IMR-90 (cell line): ENCODE measurements at regions not wholly inside any gene's neighbourhood (a gene's known extent, or its start where the extent isn't known, plus 50 kb on each side); places are given as distances from the start of the nearest gene placed in this dataset.

Experiments used
- ATAC-seq: fragments of 200-7000 bp; cut with Tn5 transposase; 2 replicates; pipeline ENCODE4 v1.9.1; 2020; ENCODE audit warnings: low read depth, mild to moderate bottlenecking, moderate library complexity
- BruUV-seq: library from RNA; stranded (reverse); fragments of 400-500 nt; replicated peaks from 2 replicates; lab custom pipeline; 2021; lab: Mats Ljungman, UMichigan
- CTCF ChIA-PET: fragments of 300-600 bp; formaldehyde crosslinking; extraction: SDS; loops from one replicate; lab custom pipeline; 2021; ENCODE audit warnings: antibody characterized with exemption; lab: Yijun Ruan, JAX
- POLR2A ChIA-PET: fragments of 300-600 bp; sonication (Branson Sonifier 250); formaldehyde crosslinking; loops from one replicate; lab custom pipeline; 2022; ENCODE audit warnings: antibody characterized with exemption; ENCODE audit not compliant: unreplicated experiment; lab: Charles Lee
- DNase-seq: peaks from one replicate; pipeline ENCODE4 v3.0.0; 2013
- H2AFZ ChIP-seq: replicated peaks from 2 replicates; pipeline ENCODE3; 2013; ENCODE audit warnings: low read length, mild to moderate bottlenecking; ENCODE audit not compliant: poor library complexity
- H2AK5ac ChIP-seq: 2 replicates; pipeline ENCODE4 v1.6.1; 2013; ENCODE audit warnings: low read depth, low read length, inconsistent platforms
- H2AK9ac ChIP-seq: replicated peaks from 2 replicates; pipeline ENCODE3; 2013; ENCODE audit warnings: mild to moderate bottlenecking, low read depth, low read length, moderate library complexity; ENCODE audit not compliant: poor library complexity
- H2BK120ac ChIP-seq: 2 replicates; pipeline ENCODE4 v1.6.1; 2013; ENCODE audit warnings: low read depth, low read length, inconsistent platforms
- H2BK15ac ChIP-seq: 3 replicates; pipeline ENCODE4 v1.6.1; 2013; ENCODE audit warnings: low read depth, low read length, inconsistent platforms
- H2BK20ac ChIP-seq: 2 replicates; pipeline ENCODE4 v1.6.1; 2013; ENCODE audit warnings: low read depth, mild to moderate bottlenecking, inconsistent platforms, low read length, moderate library complexity
- H2BK5ac ChIP-seq: 2 replicates; pipeline ENCODE4 v1.6.1; 2013; ENCODE audit warnings: mild to moderate bottlenecking, low read depth, low read length, inconsistent platforms; ENCODE audit not compliant: poor library complexity, severe bottlenecking
- H3K14ac ChIP-seq: replicated peaks from 2 replicates; pipeline ENCODE4 v1.6.1; 2013; ENCODE audit warnings: low read depth, low read length, inconsistent platforms
- H3K18ac ChIP-seq: 2 replicates; pipeline ENCODE4 v1.6.1; 2013; ENCODE audit warnings: low read depth, low read length, control low read depth
- H3K23ac ChIP-seq: 2 replicates; pipeline ENCODE4 v1.6.1; 2013; ENCODE audit warnings: low read depth, low read length, inconsistent platforms
- H3K27ac ChIP-seq: 2 replicates; pipeline ENCODE4 v1.5.1; 2013; ENCODE audit warnings: mild to moderate bottlenecking, control low read depth, low read length; ENCODE audit not compliant: insufficient read depth
- H3K27me3 ChIP-seq: 2 replicates; pipeline ENCODE4 v1.6.1; 2013; ENCODE audit warnings: low read length; ENCODE audit not compliant: control insufficient read depth, insufficient read depth
- H3K36me3 ChIP-seq: 2 replicates; pipeline ENCODE4 v1.6.1; 2013; ENCODE audit warnings: low read length, mixed read lengths; ENCODE audit not compliant: control insufficient read depth, insufficient read depth
- H3K4ac ChIP-seq: 2 replicates; pipeline ENCODE4 v1.6.1; 2013; ENCODE audit warnings: low read depth, low read length, inconsistent platforms
- H3K4me1 ChIP-seq: 2 replicates; pipeline ENCODE4 v1.6.1; 2013; ENCODE audit warnings: low read length, mixed read lengths; ENCODE audit not compliant: control insufficient read depth, insufficient read depth
- H3K4me2 ChIP-seq: 2 replicates; pipeline ENCODE4 v1.6.1; 2013; ENCODE audit warnings: low read depth, mild to moderate bottlenecking, control low read depth, low read length, moderate library complexity
- H3K4me3 ChIP-seq: 2 replicates; pipeline ENCODE4 v1.5.1; 2013; ENCODE audit warnings: low read depth, mild to moderate bottlenecking, control low read depth, low read length, moderate library complexity; ENCODE audit not compliant: insufficient read depth
- H3K56ac ChIP-seq: 2 replicates; pipeline ENCODE4 v1.6.1; 2013; ENCODE audit warnings: low read length, inconsistent platforms; ENCODE audit not compliant: insufficient read depth; ENCODE audit errors: extremely low read depth
- H3K79me1 ChIP-seq, 2 experiments: 2 replicates each; pipeline ENCODE4 v1.6.1; 2013; ENCODE audit warnings: low read length in 2 of 2, inconsistent platforms in 1 of 2, low read depth in 1 of 2
- H3K9ac ChIP-seq: 2 replicates; pipeline ENCODE4 v1.6.1; 2013; ENCODE audit warnings: low read depth, low read length, control low read depth
- H3K9me1 ChIP-seq: 2 replicates; pipeline ENCODE4 v1.6.1; 2013; ENCODE audit warnings: low read length, inconsistent platforms; ENCODE audit not compliant: insufficient read depth
- H3K9me3 ChIP-seq: 2 replicates; pipeline ENCODE4 v1.6.1; 2013; ENCODE audit warnings: low read length; ENCODE audit not compliant: control insufficient read depth, insufficient read depth
- H4K20me1 ChIP-seq: 2 replicates; pipeline ENCODE4 v1.6.1; 2013; ENCODE audit warnings: low read length, inconsistent platforms; ENCODE audit not compliant: insufficient read depth
- H4K5ac ChIP-seq: 2 replicates; pipeline ENCODE4 v1.6.1; 2013; ENCODE audit warnings: mild to moderate bottlenecking, low read depth, low read length, control low read depth
- H4K8ac ChIP-seq, 2 experiments: 2 replicates each; pipeline ENCODE4 v1.6.1; 2013; ENCODE audit warnings: low read depth in 2 of 2, low read length in 2 of 2, control low read depth in 1 of 2, inconsistent platforms in 1 of 2
- H4K91ac ChIP-seq: 2 replicates; pipeline ENCODE4 v1.6.1; 2013; ENCODE audit warnings: low read depth, low read length, inconsistent platforms; ENCODE audit not compliant: insufficient read depth
- CHD1 ChIP-seq: IDR thresholded peaks from 2 replicates; pipeline ENCODE4 v1.6.1; 2012; ENCODE audit warnings: low read depth, low read length, improper control_type of control experiment
- MAFK ChIP-seq: IDR thresholded peaks from 2 replicates; pipeline ENCODE4 v1.6.1; 2012; ENCODE audit warnings: low read depth, low read length, improper control_type of control experiment
- RFX5 ChIP-seq: IDR thresholded peaks from 2 replicates; pipeline ENCODE4 v1.8.0; 2012; ENCODE audit warnings: low read depth, mild to moderate bottlenecking, low read length, moderate library complexity
- WGBS, 2 experiments: methylation state at CpG; one replicate each; pipeline versions ENCODE4 v1.1.5 to v1.1.7; 2013; ENCODE audit warnings: missing lambda C conversion rate in 2 of 2; ENCODE audit not compliant: insufficient read length in 1 of 2; ENCODE audit errors: extremely low coverage in 2 of 2; 5-methylcytosine and 5-hydroxymethylcytosine counted together
- dilution Hi-C: fragments of 300-500 bp; cut with HindIII; formaldehyde crosslinking; loops from one replicate; pipeline ENCODE4 v1.14.3; 2018; ENCODE audit warnings: low sequenced_read_pairs; ENCODE audit not compliant: unreplicated experiment
- in situ Hi-C: fragments of 300-500 bp; cut with MboI; formaldehyde crosslinking; loops from 3 replicates; pipeline ENCODE4 v1.14.3; 2019; ENCODE audit warnings: low sequenced_read_pairs, inconsistent platforms, mixed read lengths
- intact Hi-C: fragments of 100-400 bp; cut with micrococcal nuclease; formaldehyde crosslinking; loops from 2 replicates; pipeline ENCODE4 v1.10.0; 2022

DNA sequence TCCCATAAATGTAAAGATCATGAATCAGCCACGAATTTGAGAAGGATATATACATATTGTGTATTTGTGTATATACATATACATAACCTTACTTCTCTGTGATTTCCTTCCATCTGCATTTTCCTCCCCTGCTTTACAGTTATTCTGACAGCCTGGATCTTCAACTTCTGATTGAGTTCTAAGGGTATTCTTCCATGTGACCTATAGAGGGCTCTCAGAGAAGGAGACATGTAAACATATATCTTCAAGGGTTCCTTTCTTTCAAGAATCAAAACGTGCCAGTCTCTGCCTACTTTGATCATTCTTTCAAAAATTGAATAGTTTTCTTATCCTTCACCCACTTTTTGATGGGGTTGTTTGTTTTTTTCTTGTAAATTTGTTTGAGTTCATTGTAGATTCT, 453.7 kb upstream of the POT1 start:
- intact Hi-C loops, result no loop called here
- H3K9ac ChIP-seq, result no peak overlapping the region

More for the DNA sequence above, 453.7 kb upstream of the POT1 start:
- H3K4me2 ChIP-seq, result no peak overlapping the region
- ChIA-PET CTCF (no interaction called here), POLR2A (no interaction called here)
- H3K9me1 ChIP-seq, result no peaks in the 10 kb centered on the region
- H3K4me3 ChIP-seq, result no peak overlapping the region
- no peak overlapping the region for H2BK120ac ChIP-seq
- no peak overlapping the region for H2BK5ac ChIP-seq
- ATAC-seq (no peak), DNase-seq (no peak)
- H4K5ac ChIP-seq, result no peak overlapping the region
- H3K56ac ChIP-seq, result no peak overlapping the region
- H3K9me3 ChIP-seq, result no peaks in the 10 kb centered on the region
- BruUV-seq, result no TSS peak
- no peak for TF ChIP-seq MAFK
- TF ChIP-seq RFX5, result no peak
- TF ChIP-seq CHD1, result no peak
- no peaks in the 10 kb centered on the region for H3K27me3 ChIP-seq
- H2AK9ac ChIP-seq, result no peak overlapping the region
- no peak overlapping the region for H4K91ac ChIP-seq
- no peak overlapping the region for H3K4ac ChIP-seq
- no peaks in the 10 kb centered on the region for H3K4me1 ChIP-seq
- no peak overlapping the region for H2AK5ac ChIP-seq
- dilution Hi-C loops (no loop called here), in situ Hi-C loops (no loop called here)
- no peaks in the 10 kb centered on the region for H3K36me3 ChIP-seq
- no peak overlapping the region for H3K27ac ChIP-seq
- H3K79me1 ChIP-seq, result no peaks in the 10 kb centered on the region
- WGBS, 2 experiments, result no CpG with 5 or more reads among the region's 2 CpGs
- no peaks in the 10 kb centered on the region for H4K20me1 ChIP-seq
- no peak overlapping the region for H2BK15ac ChIP-seq
- no peak overlapping the region for H3K14ac ChIP-seq
- H3K18ac ChIP-seq, result no peak overlapping the region
- no peak overlapping the region for H4K8ac ChIP-seq
- H2AFZ ChIP-seq, result no peak overlapping the region
- no peak overlapping the region for H3K23ac ChIP-seq
- no peak overlapping the region for H2BK20ac ChIP-seq
